PFSK-1 (cell line): ENCODE measurements at regions not wholly inside any gene's neighbourhood (a gene's known extent, or its start where the extent isn't known, plus 50 kb on each side); places are given as distances from the start of the nearest gene placed in this dataset.

Source experiments
- POLR2AphosphoS5 ChIP-seq: IDR thresholded peaks from 2 replicates; pipeline ENCODE4 v1.6.1; 2012; ENCODE audit warnings: low read depth, mild to moderate bottlenecking, control low read depth, low read length, moderate library complexity
- TAF1 ChIP-seq: IDR thresholded peaks from 2 replicates; pipeline ENCODE4 v1.6.1; 2012; ENCODE audit warnings: low read length, control low read depth, borderline replicate concordance; ENCODE audit not compliant: insufficient read depth

DNA sequence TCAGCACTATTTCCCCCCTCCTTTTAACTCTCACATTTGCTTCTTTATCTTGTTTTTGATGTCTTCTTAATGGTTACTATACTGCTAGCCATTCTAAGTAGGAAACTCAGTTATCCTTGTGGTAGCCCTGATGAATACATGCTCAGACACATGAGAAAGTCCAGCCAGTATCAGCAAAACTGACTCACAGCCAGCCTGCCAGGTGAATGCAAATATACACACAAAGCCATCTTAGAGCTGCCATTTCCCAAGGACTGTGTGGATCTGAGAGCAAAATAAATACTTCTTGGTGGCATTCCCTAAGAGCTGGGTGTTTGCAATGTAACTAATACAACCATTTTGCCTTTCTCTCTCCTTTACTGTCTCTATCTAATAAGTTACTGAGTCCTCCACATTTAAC, 455.2 kb downstream of the CCER1 start:
- TF ChIP-seq POLR2AphosphoS5 (no peak), TAF1 (no peak)
